ENCODE measurements at regions not wholly inside any gene's neighbourhood (a gene's known extent, or its start where the extent isn't known, plus 50 kb on each side); places are given as distances from the start of the nearest gene placed in this dataset.
"Not testable (repeated sequence)": the region's sequence is repeated elsewhere in the genome, so short reads cannot be mapped to it uniquely, and the experiment has no call there.

DNA sequence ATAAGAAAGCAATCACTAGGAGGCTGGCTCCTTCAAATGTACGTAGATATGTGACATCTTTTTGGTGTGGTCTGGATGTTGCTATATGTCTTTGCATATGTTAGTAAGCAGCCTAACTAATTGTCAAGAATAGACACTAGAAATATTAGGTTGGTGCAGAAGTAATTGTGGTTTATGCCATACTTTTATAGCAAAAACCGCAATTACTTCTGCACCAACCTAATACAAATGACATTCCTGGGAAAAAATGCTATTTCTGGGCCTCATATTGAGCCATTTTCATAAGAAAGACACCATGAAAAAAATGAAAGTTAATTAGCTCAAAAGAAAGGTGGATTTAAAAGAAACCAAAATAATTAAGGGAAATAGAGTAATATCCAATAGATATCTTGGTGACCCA is 555.8 kb downstream of the ZNF385D start:
- Histone ChIP-seq H3K9ac (no peak overlapping the region), H3F3A (ENCODE audit: insufficient read depth) (no peaks in the 10 kb centered on the region), H3K36me3 (ENCODE audit: low read depth) (no peaks in the 10 kb centered on the region), H3K79me2 (ENCODE audit: insufficient read depth) (no peaks in the 10 kb centered on the region), H3K4me1 (ENCODE audit: insufficient read depth) (no peaks in the 10 kb centered on the region), H3K27ac (no peak overlapping the region), H3K27me3 (replicated peaks; ENCODE audit: insufficient read depth) (no peaks in the 10 kb centered on the region), H3K9me2 (ENCODE audit: insufficient read depth) (no peaks in the 10 kb centered on the region), H2AFZ (no peak overlapping the region), H3K9me3 (ENCODE audit: low read depth) (no peaks in the 10 kb centered on the region), H3K4me2 (ENCODE audit: unreplicated experiment) (no peak overlapping the region), H4K20me1 (ENCODE audit: insufficient read depth) (no peaks in the 10 kb centered on the region), H3K4me3 (no peak overlapping the region)
- 74 to 83% methylated on average over 2 of the region's 2 CpGs for WGBS, 2 experiments (ENCODE audit: low coverage in 1 of 2, low lambda C conversion rate in 2 of 2, missing lambda C conversion rate in 2 of 2)
- TF ChIP-seq EZH2phosphoT487 (IDR thresholded peaks at IDR 0.05; ENCODE audit: insufficient read depth, low read depth) (no peak), EZH2 (IDR thresholded peaks at IDR 0.05; ENCODE audit: insufficient read depth, poor library complexity, severe bottlenecking) (no peak)
- in situ Hi-C loops (cut with MboI) = no loop called here
- no peak for DNase-seq

DNA sequence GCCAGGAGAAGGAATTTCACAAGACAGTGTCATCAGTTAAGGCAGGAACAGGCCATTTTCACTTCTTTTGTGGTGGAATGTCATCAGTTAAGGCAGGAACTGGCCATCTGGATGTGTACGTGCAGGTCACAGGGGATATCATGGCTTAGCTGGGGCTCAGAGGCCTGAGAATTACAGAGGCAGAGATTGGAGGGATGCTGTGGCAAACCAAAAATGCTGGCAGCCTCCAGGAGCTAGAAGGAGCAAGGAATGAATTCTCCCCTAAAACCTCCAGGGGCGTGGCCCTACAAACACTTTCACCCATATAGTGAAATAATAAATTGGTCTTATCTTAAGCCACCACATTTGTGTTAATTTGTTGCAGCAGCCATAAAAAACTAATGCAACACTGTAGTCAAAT is 557.0 kb downstream of the ZNF385D start:
- H3F3A ChIP-seq (ENCODE audit: insufficient read depth); H3K9me2 ChIP-seq (ENCODE audit: insufficient read depth); H3K27ac ChIP-seq; H3K9me3 ChIP-seq (ENCODE audit: low read depth); H3K4me3 ChIP-seq; H3K4me1 ChIP-seq (ENCODE audit: insufficient read depth); H2AFZ ChIP-seq; H3K4me2 ChIP-seq (ENCODE audit: unreplicated experiment); H3K9ac ChIP-seq; H3K27me3 ChIP-seq (replicated peaks; ENCODE audit: insufficient read depth); H4K20me1 ChIP-seq (ENCODE audit: insufficient read depth); H3K36me3 ChIP-seq (ENCODE audit: low read depth); H3K79me2 ChIP-seq (ENCODE audit: insufficient read depth); in situ Hi-C loops (cut with MboI); DNase-seq: not testable (repeated sequence)
- WGBS, 2 experiments (ENCODE audit: low coverage in 1 of 2, low lambda C conversion rate in 2 of 2, missing lambda C conversion rate in 2 of 2) = 66 to 67% methylated on average over 2 of the region's 2 CpGs

DNA sequence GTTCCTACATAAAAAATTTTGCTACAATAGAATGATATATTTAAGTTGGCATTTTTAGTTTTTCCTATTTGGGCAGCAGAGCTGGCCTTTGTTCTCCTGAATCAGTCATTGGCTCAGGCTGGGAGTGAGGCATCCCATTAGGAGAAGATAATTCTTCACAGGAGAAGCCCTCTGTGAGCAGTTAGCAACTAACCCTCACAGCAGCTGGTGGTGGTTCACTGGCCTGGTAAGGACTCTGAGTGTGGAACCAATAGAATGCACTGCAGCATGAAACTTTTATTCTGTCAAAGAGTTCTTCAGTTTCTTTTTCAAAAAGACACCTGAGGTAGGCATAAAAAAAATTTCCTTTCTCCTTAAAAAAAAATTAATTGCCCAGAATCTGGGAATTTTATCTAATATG is 562.6 kb downstream of the ZNF385D start:
- H3K36me3 ChIP-seq (ENCODE audit: low read depth) = no peaks in the 10 kb centered on the region
- in situ Hi-C loops (cut with MboI) = no loop called here
- DNase-seq = peak; percentile 1

DNA sequence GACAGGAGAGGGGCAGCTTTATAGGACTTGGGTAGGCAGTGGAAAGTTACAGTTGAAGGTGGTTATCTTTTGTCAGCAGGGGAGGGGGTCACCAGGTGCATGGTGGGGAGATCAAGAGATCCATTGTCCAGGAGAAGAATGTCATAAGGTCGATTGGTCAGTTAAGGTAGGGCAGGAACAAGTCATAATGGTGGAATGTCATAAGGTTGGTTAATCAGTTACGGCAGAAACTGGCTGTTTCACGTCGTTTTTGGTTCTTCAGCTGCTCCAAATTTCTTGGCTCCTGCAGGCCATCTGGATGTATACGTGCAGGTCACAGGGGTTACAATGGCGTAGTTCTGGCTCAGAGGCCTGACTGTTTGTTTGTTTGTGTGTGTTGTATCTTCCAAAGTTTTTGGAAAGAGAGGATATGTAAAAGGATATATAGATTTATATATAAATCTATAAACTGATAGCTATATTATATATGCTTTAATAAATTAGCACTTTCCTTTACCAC is 565.1 kb downstream of the ZNF385D start:
- H3K27ac ChIP-seq = no peak overlapping the region
- no peak for TF ChIP-seq EZH2 (IDR thresholded peaks at IDR 0.05; ENCODE audit: insufficient read depth, poor library complexity, severe bottlenecking)
- in situ Hi-C loops (cut with MboI) = no loop called here
- peaks cover 5% of the 10 kb centered on the region for H3K9me3 ChIP-seq (ENCODE audit: low read depth)
- H3K9me2 ChIP-seq (ENCODE audit: insufficient read depth) = no peaks in the 10 kb centered on the region
- H3F3A ChIP-seq (ENCODE audit: insufficient read depth) = no peaks in the 10 kb centered on the region
- H3K27me3 ChIP-seq (replicated peaks; ENCODE audit: insufficient read depth) = no peaks in the 10 kb centered on the region
- H3K4me3 ChIP-seq = no peak overlapping the region
- H3K9ac ChIP-seq = no peak overlapping the region
- H3K36me3 ChIP-seq (ENCODE audit: low read depth) = no peaks in the 10 kb centered on the region
- H3K4me1 ChIP-seq (ENCODE audit: insufficient read depth) = no peaks in the 10 kb centered on the region
- DNase-seq = no peak
- H4K20me1 ChIP-seq (ENCODE audit: insufficient read depth) = no peaks in the 10 kb centered on the region
- H2AFZ ChIP-seq = no peak overlapping the region
- 66 to 76% methylated on average over 6 of the region's 6 CpGs for WGBS, 2 experiments (ENCODE audit: low coverage in 1 of 2, low lambda C conversion rate in 2 of 2, missing lambda C conversion rate in 2 of 2)
- H3K4me2 ChIP-seq (ENCODE audit: unreplicated experiment) = no peak overlapping the region
- no peaks in the 10 kb centered on the region for H3K79me2 ChIP-seq (ENCODE audit: insufficient read depth)

More for the DNA sequence above, 562.6 kb downstream of the ZNF385D start:
- H3F3A ChIP-seq (ENCODE audit: insufficient read depth) = no peaks in the 10 kb centered on the region
- H3K9me3 ChIP-seq (ENCODE audit: low read depth) = peaks cover 5% of the 10 kb centered on the region
- no peaks in the 10 kb centered on the region for H3K4me1 ChIP-seq (ENCODE audit: insufficient read depth)
- no peak overlapping the region for H2AFZ ChIP-seq
- no peaks in the 10 kb centered on the region for H3K9me2 ChIP-seq (ENCODE audit: insufficient read depth)
- H3K27me3 ChIP-seq (replicated peaks; ENCODE audit: insufficient read depth) = no peaks in the 10 kb centered on the region
- H3K9ac ChIP-seq = no peak overlapping the region
- H3K4me2 ChIP-seq (ENCODE audit: unreplicated experiment) = no peak overlapping the region
- no peak overlapping the region for H3K4me3 ChIP-seq
- no peak for TF ChIP-seq EZH2 (IDR thresholded peaks at IDR 0.05; ENCODE audit: insufficient read depth, poor library complexity, severe bottlenecking)
- TF ChIP-seq EZH2phosphoT487 (IDR thresholded peaks at IDR 0.05; ENCODE audit: insufficient read depth, low read depth) = no peak
- H3K79me2 ChIP-seq (ENCODE audit: insufficient read depth) = no peaks in the 10 kb centered on the region
- H4K20me1 ChIP-seq (ENCODE audit: insufficient read depth) = no peaks in the 10 kb centered on the region
- H3K27ac ChIP-seq = no peak overlapping the region

GRCh38 chr3:21174461-21174860 is 576.5 kb downstream of the ZNF385D start:
- peak; percentile 71 for DNase-seq

More at GRCh38 chr3:21174461-21174860, 576.5 kb downstream of the ZNF385D start:
- Histone ChIP-seq H2AFZ (peak overlapping the region; percentile 57), H3K9me3 (ENCODE audit: low read depth) (peaks cover 7% of the 10 kb centered on the region), H3K4me3 (peak overlapping the region; percentile 12; the same call in 1 of the 2 replicates), H3K9ac (no peak overlapping the region), H3F3A (ENCODE audit: insufficient read depth) (peaks cover 18% of the 10 kb centered on the region), H3K4me1 (ENCODE audit: insufficient read depth) (peaks cover 13% of the 10 kb centered on the region), H3K4me2 (ENCODE audit: unreplicated experiment) (no peak overlapping the region), H3K36me3 (ENCODE audit: low read depth) (no peaks in the 10 kb centered on the region), H4K20me1 (ENCODE audit: insufficient read depth) (no peaks in the 10 kb centered on the region), H3K27me3 (replicated peaks; ENCODE audit: insufficient read depth) (no peaks in the 10 kb centered on the region), H3K9me2 (ENCODE audit: insufficient read depth) (no peaks in the 10 kb centered on the region), H3K79me2 (ENCODE audit: insufficient read depth) (no peaks in the 10 kb centered on the region), H3K27ac (peak overlapping the region; percentile 13)
- WGBS, 2 experiments (ENCODE audit: low coverage in 1 of 2, low lambda C conversion rate in 2 of 2, missing lambda C conversion rate in 2 of 2) = 0 to 2% methylated on average over 3 of the region's 3 CpGs
- TF ChIP-seq EZH2phosphoT487 (IDR thresholded peaks at IDR 0.05; ENCODE audit: insufficient read depth, low read depth) = no peak
- TF ChIP-seq EZH2 (IDR thresholded peaks at IDR 0.05; ENCODE audit: insufficient read depth, poor library complexity, severe bottlenecking) = no peak
- in situ Hi-C loops (cut with MboI) = no loop called here
